WTC11 (cell line): ENCODE measurements at regions not wholly inside any gene's neighbourhood (a gene's known extent, or its start where the extent isn't known, plus 50 kb on each side); places are given as distances from the start of the nearest gene placed in this dataset.

Experiments
- ATAC-seq: fragments of 200-7000 bp; cut with Tn5 transposase; 2 replicates; pipeline ENCODE4 v1.10.0; 2021; ENCODE audit warnings: mild to moderate bottlenecking, moderate library complexity
- CTCF ChIA-PET: fragments of 300-600 bp; sonication (Branson Sonifier 250); formaldehyde crosslinking; loops from one replicate; lab custom pipeline; 2021; ENCODE audit warnings: antibody characterized with exemption; lab: Charles Lee
- POLR2A ChIA-PET: fragments of 350-600 bp; sonication (Branson Sonifier 250); formaldehyde crosslinking; loops from one replicate; lab custom pipeline; 2021; ENCODE audit warnings: antibody characterized with exemption; lab: Charles Lee
- DNase-seq: peaks from one replicate; pipeline ENCODE4 v3.0.0; 2021; ENCODE audit warnings: low spot score
- H3K27ac Mint-ChIP-seq: 2 replicates; pipeline ENCODE4 v1.8.0; 2021; ENCODE audit warnings: mixed read lengths
- H3K27me3 Mint-ChIP-seq: 2 replicates; pipeline ENCODE4 v1.8.0; 2021; ENCODE audit warnings: low read depth, mild to moderate bottlenecking, moderate library complexity, mixed read lengths
- H3K36me3 Mint-ChIP-seq: 2 replicates; pipeline ENCODE4 v1.8.0; 2021; ENCODE audit warnings: mixed read lengths
- H3K4me1 Mint-ChIP-seq: 2 replicates; pipeline ENCODE4 v1.8.0; 2022; ENCODE audit warnings: mixed read lengths
- H3K4me3 Mint-ChIP-seq: 2 replicates; pipeline ENCODE4 v1.8.0; 2021; ENCODE audit warnings: mild to moderate bottlenecking, moderate library complexity, mixed read lengths
- H3K9me3 Mint-ChIP-seq: 2 replicates; pipeline ENCODE4 v1.8.0; 2021; ENCODE audit warnings: mixed read lengths
- FOXJ3 ChIP-seq: sonication (generic); formaldehyde crosslinking; IDR thresholded peaks from 2 replicates; pipeline ENCODE4 v1.9.0; 2021; ENCODE audit warnings: missing genetic modification reagents, mild to moderate bottlenecking, borderline replicate concordance
- GRHL2 ChIP-seq: fragments of 250-450 bp; sonication (Bioruptor Pico); IDR thresholded peaks from 2 replicates; pipeline ENCODE4 v1.8.0; 2022; ENCODE audit warnings: mild to moderate bottlenecking, moderate library complexity; ENCODE audit not compliant: insufficient replicate concordance, severe bottlenecking
- IRF2 ChIP-seq: sonication (generic); formaldehyde crosslinking; IDR thresholded peaks from 2 replicates; pipeline ENCODE4 v1.8.0; 2022; ENCODE audit warnings: low read depth, missing genetic modification reagents, borderline replicate concordance
- MYBL2 ChIP-seq: sonication (generic); formaldehyde crosslinking; IDR thresholded peaks from 2 replicates; pipeline ENCODE4 v1.8.1; 2023; ENCODE audit warnings: mild to moderate bottlenecking, moderate library complexity, missing genetic modification reagents
- NFE2L1 ChIP-seq: sonication (generic); formaldehyde crosslinking; IDR thresholded peaks from 2 replicates; pipeline ENCODE4 v1.8.1; 2023; ENCODE audit warnings: missing genetic modification reagents
- NR2C2 ChIP-seq: sonication (generic); formaldehyde crosslinking; IDR thresholded peaks from 2 replicates; pipeline ENCODE4 v1.8.0; 2022; ENCODE audit warnings: mild to moderate bottlenecking, missing genetic modification reagents
- PRRX2 ChIP-seq: fragments of 250-450 bp; sonication (Bioruptor Pico); IDR thresholded peaks from 2 replicates; pipeline ENCODE4 v1.8.0; 2021; ENCODE audit warnings: mild to moderate bottlenecking
- SMAD3 ChIP-seq: sonication (generic); formaldehyde crosslinking; IDR thresholded peaks from 2 replicates; pipeline ENCODE4 v1.8.0; 2022; ENCODE audit warnings: missing genetic modification reagents, mild to moderate bottlenecking, borderline replicate concordance
- TEAD4 ChIP-seq: sonication (generic); formaldehyde crosslinking; IDR thresholded peaks from 2 replicates; pipeline ENCODE4 v1.8.0; 2022; ENCODE audit warnings: mild to moderate bottlenecking, missing genetic modification reagents
- ZBTB21 ChIP-seq: sonication (generic); formaldehyde crosslinking; IDR thresholded peaks from 2 replicates; pipeline ENCODE4 v1.8.1; 2023; ENCODE audit warnings: mild to moderate bottlenecking, missing genetic modification reagents, borderline replicate concordance
- ZNF219 ChIP-seq: sonication (generic); formaldehyde crosslinking; IDR thresholded peaks from 2 replicates; pipeline ENCODE4 v1.8.0; 2023; ENCODE audit warnings: missing genetic modification reagents, mild to moderate bottlenecking, borderline replicate concordance
- ZNF671 ChIP-seq: fragments of 250-450 bp; sonication (Bioruptor Pico); IDR thresholded peaks from 2 replicates; pipeline ENCODE4 v1.8.0; 2021; ENCODE audit warnings: mild to moderate bottlenecking
- TF ChIP-seq, protein P1 (sequence below): fragments of 250-450 bp; sonication (Bioruptor Pico); IDR thresholded peaks from 2 replicates; pipeline ENCODE4 v1.9.0; 2021; ENCODE audit warnings: mild to moderate bottlenecking, borderline replicate concordance
- TF ChIP-seq, protein P2 (sequence below): sonication (generic); formaldehyde crosslinking; IDR thresholded peaks from 2 replicates; pipeline ENCODE4 v1.8.0; 2023; ENCODE audit warnings: missing genetic modification reagents
- TF ChIP-seq, protein P3 (sequence below): sonication (generic); formaldehyde crosslinking; IDR thresholded peaks from 2 replicates; pipeline ENCODE4 v1.8.0; 2023; ENCODE audit warnings: missing genetic modification reagents, mild to moderate bottlenecking, borderline replicate concordance
- TF ChIP-seq, protein P4 (sequence below): fragments of 250-450 bp; sonication (Bioruptor Pico); IDR thresholded peaks from 2 replicates; pipeline ENCODE4 v1.9.0; 2021; ENCODE audit warnings: mild to moderate bottlenecking
- TF ChIP-seq, protein P5 (sequence below): sonication (generic); formaldehyde crosslinking; conservative IDR thresholded peaks from 2 replicates; pipeline ENCODE4 v1.8.1; 2023; ENCODE audit warnings: mild to moderate bottlenecking, low read depth, missing genetic modification reagents, moderate library complexity
- TF ChIP-seq, protein P6 (sequence below): sonication (generic); formaldehyde crosslinking; IDR thresholded peaks from 2 replicates; pipeline ENCODE4 v1.8.1; 2022; ENCODE audit warnings: mild to moderate bottlenecking, moderate library complexity, missing genetic modification reagents
- TF ChIP-seq, protein P7 (sequence below): sonication (generic); formaldehyde crosslinking; IDR thresholded peaks from 2 replicates; pipeline ENCODE4 v1.8.1; 2022; ENCODE audit warnings: low read depth, missing genetic modification reagents, borderline replicate concordance

DNA sequence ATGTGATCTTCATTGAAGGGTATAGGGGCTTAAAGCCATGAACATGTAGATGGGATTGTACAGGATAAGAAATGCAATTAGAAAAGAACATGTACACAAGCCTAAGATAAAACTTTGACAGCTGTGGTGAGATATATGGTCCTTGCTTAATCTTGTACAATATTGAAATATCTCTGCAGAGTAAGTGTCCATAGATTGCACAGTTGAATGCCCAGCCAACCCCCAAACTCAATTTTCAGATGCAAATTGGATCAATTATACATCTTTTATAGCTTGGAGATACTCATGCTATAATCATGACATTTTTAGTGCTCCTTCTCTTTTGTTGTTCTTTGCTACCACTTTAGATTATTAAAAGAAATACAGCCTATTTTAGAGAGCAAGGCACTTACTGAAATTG lies 59.5 kb upstream of the CHSY3 start:
- CTCF ChIA-PET, result interaction anchor here (2.4 kb wide), 1 partner anchor 8 kb away, joined by 9 read pairs; no protein-coding TSS in a partner anchor
- DNase-seq, result no peak
- Mint-ChIP-seq H3K27me3 (no peaks in the 10 kb centered on the region), H3K27ac (no peak overlapping the region), H3K9me3 (no peaks in the 10 kb centered on the region), H3K4me3 (no peak overlapping the region), H3K4me1 (no peaks in the 10 kb centered on the region), H3K36me3 (no peaks in the 10 kb centered on the region)
- POLR2A ChIA-PET, result no interaction called here
- ATAC-seq, result no peak
- TF ChIP-seq, protein P1, sequence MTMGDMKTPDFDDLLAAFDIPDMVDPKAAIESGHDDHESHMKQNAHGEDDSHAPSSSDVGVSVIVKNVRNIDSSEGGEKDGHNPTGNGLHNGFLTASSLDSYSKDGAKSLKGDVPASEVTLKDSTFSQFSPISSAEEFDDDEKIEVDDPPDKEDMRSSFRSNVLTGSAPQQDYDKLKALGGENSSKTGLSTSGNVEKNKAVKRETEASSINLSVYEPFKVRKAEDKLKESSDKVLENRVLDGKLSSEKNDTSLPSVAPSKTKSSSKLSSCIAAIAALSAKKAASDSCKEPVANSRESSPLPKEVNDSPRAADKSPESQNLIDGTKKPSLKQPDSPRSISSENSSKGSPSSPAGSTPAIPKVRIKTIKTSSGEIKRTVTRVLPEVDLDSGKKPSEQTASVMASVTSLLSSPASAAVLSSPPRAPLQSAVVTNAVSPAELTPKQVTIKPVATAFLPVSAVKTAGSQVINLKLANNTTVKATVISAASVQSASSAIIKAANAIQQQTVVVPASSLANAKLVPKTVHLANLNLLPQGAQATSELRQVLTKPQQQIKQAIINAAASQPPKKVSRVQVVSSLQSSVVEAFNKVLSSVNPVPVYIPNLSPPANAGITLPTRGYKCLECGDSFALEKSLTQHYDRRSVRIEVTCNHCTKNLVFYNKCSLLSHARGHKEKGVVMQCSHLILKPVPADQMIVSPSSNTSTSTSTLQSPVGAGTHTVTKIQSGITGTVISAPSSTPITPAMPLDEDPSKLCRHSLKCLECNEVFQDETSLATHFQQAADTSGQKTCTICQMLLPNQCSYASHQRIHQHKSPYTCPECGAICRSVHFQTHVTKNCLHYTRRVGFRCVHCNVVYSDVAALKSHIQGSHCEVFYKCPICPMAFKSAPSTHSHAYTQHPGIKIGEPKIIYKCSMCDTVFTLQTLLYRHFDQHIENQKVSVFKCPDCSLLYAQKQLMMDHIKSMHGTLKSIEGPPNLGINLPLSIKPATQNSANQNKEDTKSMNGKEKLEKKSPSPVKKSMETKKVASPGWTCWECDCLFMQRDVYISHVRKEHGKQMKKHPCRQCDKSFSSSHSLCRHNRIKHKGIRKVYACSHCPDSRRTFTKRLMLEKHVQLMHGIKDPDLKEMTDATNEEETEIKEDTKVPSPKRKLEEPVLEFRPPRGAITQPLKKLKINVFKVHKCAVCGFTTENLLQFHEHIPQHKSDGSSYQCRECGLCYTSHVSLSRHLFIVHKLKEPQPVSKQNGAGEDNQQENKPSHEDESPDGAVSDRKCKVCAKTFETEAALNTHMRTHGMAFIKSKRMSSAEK (CRISPR knock-in tag), result no peak
- TF ChIP-seq, protein P2, sequence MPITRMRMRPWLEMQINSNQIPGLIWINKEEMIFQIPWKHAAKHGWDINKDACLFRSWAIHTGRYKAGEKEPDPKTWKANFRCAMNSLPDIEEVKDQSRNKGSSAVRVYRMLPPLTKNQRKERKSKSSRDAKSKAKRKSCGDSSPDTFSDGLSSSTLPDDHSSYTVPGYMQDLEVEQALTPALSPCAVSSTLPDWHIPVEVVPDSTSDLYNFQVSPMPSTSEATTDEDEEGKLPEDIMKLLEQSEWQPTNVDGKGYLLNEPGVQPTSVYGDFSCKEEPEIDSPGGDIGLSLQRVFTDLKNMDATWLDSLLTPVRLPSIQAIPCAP, result no peak
- TF ChIP-seq IRF2 (CRISPR knock-in tag), result no peak
- TF ChIP-seq SMAD3, result no peak
- TF ChIP-seq, protein P3, sequence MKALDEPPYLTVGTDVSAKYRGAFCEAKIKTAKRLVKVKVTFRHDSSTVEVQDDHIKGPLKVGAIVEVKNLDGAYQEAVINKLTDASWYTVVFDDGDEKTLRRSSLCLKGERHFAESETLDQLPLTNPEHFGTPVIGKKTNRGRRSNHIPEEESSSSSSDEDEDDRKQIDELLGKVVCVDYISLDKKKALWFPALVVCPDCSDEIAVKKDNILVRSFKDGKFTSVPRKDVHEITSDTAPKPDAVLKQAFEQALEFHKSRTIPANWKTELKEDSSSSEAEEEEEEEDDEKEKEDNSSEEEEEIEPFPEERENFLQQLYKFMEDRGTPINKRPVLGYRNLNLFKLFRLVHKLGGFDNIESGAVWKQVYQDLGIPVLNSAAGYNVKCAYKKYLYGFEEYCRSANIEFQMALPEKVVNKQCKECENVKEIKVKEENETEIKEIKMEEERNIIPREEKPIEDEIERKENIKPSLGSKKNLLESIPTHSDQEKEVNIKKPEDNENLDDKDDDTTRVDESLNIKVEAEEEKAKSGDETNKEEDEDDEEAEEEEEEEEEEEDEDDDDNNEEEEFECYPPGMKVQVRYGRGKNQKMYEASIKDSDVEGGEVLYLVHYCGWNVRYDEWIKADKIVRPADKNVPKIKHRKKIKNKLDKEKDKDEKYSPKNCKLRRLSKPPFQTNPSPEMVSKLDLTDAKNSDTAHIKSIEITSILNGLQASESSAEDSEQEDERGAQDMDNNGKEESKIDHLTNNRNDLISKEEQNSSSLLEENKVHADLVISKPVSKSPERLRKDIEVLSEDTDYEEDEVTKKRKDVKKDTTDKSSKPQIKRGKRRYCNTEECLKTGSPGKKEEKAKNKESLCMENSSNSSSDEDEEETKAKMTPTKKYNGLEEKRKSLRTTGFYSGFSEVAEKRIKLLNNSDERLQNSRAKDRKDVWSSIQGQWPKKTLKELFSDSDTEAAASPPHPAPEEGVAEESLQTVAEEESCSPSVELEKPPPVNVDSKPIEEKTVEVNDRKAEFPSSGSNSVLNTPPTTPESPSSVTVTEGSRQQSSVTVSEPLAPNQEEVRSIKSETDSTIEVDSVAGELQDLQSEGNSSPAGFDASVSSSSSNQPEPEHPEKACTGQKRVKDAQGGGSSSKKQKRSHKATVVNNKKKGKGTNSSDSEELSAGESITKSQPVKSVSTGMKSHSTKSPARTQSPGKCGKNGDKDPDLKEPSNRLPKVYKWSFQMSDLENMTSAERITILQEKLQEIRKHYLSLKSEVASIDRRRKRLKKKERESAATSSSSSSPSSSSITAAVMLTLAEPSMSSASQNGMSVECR (CRISPR knock-in tag), result no peak
- TF ChIP-seq, protein P4, sequence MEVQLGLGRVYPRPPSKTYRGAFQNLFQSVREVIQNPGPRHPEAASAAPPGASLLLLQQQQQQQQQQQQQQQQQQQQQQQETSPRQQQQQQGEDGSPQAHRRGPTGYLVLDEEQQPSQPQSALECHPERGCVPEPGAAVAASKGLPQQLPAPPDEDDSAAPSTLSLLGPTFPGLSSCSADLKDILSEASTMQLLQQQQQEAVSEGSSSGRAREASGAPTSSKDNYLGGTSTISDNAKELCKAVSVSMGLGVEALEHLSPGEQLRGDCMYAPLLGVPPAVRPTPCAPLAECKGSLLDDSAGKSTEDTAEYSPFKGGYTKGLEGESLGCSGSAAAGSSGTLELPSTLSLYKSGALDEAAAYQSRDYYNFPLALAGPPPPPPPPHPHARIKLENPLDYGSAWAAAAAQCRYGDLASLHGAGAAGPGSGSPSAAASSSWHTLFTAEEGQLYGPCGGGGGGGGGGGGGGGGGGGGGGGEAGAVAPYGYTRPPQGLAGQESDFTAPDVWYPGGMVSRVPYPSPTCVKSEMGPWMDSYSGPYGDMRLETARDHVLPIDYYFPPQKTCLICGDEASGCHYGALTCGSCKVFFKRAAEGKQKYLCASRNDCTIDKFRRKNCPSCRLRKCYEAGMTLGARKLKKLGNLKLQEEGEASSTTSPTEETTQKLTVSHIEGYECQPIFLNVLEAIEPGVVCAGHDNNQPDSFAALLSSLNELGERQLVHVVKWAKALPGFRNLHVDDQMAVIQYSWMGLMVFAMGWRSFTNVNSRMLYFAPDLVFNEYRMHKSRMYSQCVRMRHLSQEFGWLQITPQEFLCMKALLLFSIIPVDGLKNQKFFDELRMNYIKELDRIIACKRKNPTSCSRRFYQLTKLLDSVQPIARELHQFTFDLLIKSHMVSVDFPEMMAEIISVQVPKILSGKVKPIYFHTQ (CRISPR knock-in tag), result no peak
- TF ChIP-seq GRHL2, result no peak
- TF ChIP-seq, protein P5, sequence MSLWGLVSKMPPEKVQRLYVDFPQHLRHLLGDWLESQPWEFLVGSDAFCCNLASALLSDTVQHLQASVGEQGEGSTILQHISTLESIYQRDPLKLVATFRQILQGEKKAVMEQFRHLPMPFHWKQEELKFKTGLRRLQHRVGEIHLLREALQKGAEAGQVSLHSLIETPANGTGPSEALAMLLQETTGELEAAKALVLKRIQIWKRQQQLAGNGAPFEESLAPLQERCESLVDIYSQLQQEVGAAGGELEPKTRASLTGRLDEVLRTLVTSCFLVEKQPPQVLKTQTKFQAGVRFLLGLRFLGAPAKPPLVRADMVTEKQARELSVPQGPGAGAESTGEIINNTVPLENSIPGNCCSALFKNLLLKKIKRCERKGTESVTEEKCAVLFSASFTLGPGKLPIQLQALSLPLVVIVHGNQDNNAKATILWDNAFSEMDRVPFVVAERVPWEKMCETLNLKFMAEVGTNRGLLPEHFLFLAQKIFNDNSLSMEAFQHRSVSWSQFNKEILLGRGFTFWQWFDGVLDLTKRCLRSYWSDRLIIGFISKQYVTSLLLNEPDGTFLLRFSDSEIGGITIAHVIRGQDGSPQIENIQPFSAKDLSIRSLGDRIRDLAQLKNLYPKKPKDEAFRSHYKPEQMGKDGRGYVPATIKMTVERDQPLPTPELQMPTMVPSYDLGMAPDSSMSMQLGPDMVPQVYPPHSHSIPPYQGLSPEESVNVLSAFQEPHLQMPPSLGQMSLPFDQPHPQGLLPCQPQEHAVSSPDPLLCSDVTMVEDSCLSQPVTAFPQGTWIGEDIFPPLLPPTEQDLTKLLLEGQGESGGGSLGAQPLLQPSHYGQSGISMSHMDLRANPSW (CRISPR knock-in tag), result no peak
- no peak for TF ChIP-seq NFE2L1
- no peak for TF ChIP-seq ZNF219 (CRISPR knock-in tag)
- no peak for TF ChIP-seq FOXJ3 (CRISPR knock-in tag)
- TF ChIP-seq, protein P6, sequence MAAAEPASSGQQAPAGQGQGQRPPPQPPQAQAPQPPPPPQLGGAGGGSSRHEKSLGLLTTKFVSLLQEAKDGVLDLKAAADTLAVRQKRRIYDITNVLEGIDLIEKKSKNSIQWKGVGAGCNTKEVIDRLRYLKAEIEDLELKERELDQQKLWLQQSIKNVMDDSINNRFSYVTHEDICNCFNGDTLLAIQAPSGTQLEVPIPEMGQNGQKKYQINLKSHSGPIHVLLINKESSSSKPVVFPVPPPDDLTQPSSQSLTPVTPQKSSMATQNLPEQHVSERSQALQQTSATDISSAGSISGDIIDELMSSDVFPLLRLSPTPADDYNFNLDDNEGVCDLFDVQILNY (CRISPR knock-in tag), result no peak
- TF ChIP-seq NR2C2 (CRISPR knock-in tag), result no peak
- TF ChIP-seq TEAD4 (CRISPR knock-in tag), result no peak
- TF ChIP-seq ZNF671 (CRISPR knock-in tag), result no peak
- TF ChIP-seq MYBL2, result no peak
- TF ChIP-seq, protein P7, sequence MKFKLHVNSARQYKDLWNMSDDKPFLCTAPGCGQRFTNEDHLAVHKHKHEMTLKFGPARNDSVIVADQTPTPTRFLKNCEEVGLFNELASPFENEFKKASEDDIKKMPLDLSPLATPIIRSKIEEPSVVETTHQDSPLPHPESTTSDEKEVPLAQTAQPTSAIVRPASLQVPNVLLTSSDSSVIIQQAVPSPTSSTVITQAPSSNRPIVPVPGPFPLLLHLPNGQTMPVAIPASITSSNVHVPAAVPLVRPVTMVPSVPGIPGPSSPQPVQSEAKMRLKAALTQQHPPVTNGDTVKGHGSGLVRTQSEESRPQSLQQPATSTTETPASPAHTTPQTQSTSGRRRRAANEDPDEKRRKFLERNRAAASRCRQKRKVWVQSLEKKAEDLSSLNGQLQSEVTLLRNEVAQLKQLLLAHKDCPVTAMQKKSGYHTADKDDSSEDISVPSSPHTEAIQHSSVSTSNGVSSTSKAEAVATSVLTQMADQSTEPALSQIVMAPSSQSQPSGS (CRISPR knock-in tag), result no peak
- no peak for TF ChIP-seq PRRX2 (CRISPR knock-in tag)
- no peak for TF ChIP-seq ZBTB21
